ENCODE measurements at regions not wholly inside any gene's neighbourhood (a gene's known extent, or its start where the extent isn't known, plus 50 kb on each side); places are given as distances from the start of the nearest gene placed in this dataset.

DNA sequence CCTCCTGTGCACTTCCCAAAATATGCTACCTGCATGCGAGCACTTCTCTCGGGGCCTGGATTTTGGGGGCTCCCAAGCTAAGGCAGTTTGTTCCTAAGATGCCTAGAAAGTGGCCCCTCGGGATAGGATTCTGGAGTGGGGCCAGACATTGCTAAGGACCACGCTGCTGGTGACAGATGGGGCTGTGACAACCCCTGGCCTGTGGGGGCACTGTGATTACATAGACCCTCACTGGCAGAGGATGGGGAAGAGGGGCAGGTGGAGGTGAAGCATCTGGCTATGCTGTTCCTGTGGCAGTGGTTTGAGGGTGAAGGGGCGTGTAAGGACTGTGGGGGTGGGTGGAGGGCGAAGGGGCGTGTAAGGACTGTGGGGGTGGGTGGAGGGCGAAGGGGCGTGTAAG, 128.4 kb downstream of the ENGASE start:
- Histone ChIP-seq H3K27ac (ENCODE audit: low read depth, low read length) (no peak overlapping the region), H3K36me3 (ENCODE audit: control insufficient read depth in 1 of 2, insufficient read depth in 2 of 2, low read length in 2 of 2) (no peaks in the 10 kb centered on the region), H2AFZ (ENCODE audit: low read depth, low read length, poor library complexity, severe bottlenecking) (no peak overlapping the region), H3K4me3 (replicated peaks in 1 of 2; ENCODE audit: low read depth in 1 of 2, low read length in 2 of 2) (no peak overlapping the region), H3K27me3 (ENCODE audit: insufficient read depth, low read length) (peaks cover 78% of the 10 kb centered on the region), H3K4me1 (ENCODE audit: control insufficient read depth in 1 of 2, insufficient read depth in 2 of 2, low read length in 2 of 2) (peaks cover 0 to 7% of the 10 kb centered on the region in 2 experiments; a peak in 1 of 4 replicates), H3K79me2 (ENCODE audit: insufficient read depth, low read length) (no peaks in the 10 kb centered on the region), H3K9me2 (ENCODE audit: insufficient read depth) (no peaks in the 10 kb centered on the region), H3K9me3 (ENCODE audit: control insufficient read depth in 1 of 2, insufficient read depth in 1 of 2, low read depth in 1 of 2, low read length in 2 of 2) (no peaks in the 10 kb centered on the region), H4K20me1 (ENCODE audit: insufficient read depth) (no peaks in the 10 kb centered on the region), H3K9ac (ENCODE audit: low read length) (no peak overlapping the region), H3K4me2 (ENCODE audit: low read length) (no peak overlapping the region)
- ChIA-PET RAD21 (ENCODE audit: low non-redundant PET in 1 of 2, low total read pairs in 2 of 2, uncharacterized antibody in 2 of 2, unreplicated experiment in 2 of 2) (no interaction called here), CTCF (no interaction called here), POLR2A (no interaction called here)
- no peak for ATAC-seq
- intact Hi-C loops (cut with micrococcal nuclease) = no loop called here
- peak in 1 of 3 experiments; percentile 19; a peak in 2 of 6 replicates for TF ChIP-seq CTCF (IDR thresholded peaks at IDR 0.05 in 2 of 3, conservative IDR thresholded peaks at IDR 0.05 in 1 of 3; ENCODE audit: borderline replicate concordance in 1 of 3, insufficient read depth in 1 of 3, low read depth in 2 of 3, low read length in 2 of 3)
- no peak for TF ChIP-seq YY1 (IDR thresholded peaks at IDR 0.05; ENCODE audit: extremely low read depth, insufficient replicate concordance, low read depth, low read length)
- DNase-seq (ENCODE audit: low read depth, low spot score) = no peak
- no TSS peak for BruUV-seq (replicated peaks)

- H3K4me2 ChIP-seq (ENCODE audit: low read length) = no peak overlapping the region
- no peaks in the 10 kb centered on the region for H3K9me3 ChIP-seq (ENCODE audit: control insufficient read depth in 1 of 2, insufficient read depth in 1 of 2, low read depth in 1 of 2, low read length in 2 of 2)
- H3K27ac ChIP-seq (ENCODE audit: low read depth, low read length) = no peak overlapping the region
- peaks cover 0 to 7% of the 10 kb centered on the region in 2 experiments; a peak in 1 of 4 replicates for H3K4me1 ChIP-seq (ENCODE audit: control insufficient read depth in 1 of 2, insufficient read depth in 2 of 2, low read length in 2 of 2)
- H3K9ac ChIP-seq (ENCODE audit: low read length) = no peak overlapping the region
- peaks cover 78% of the 10 kb centered on the region for H3K27me3 ChIP-seq (ENCODE audit: insufficient read depth, low read length)
- ChIA-PET POLR2A (no interaction called here), CTCF (no interaction called here), RAD21 (ENCODE audit: low non-redundant PET in 1 of 2, low total read pairs in 2 of 2, uncharacterized antibody in 2 of 2, unreplicated experiment in 2 of 2) (no interaction called here)
- H2AFZ ChIP-seq (ENCODE audit: low read depth, low read length, poor library complexity, severe bottlenecking) = no peak overlapping the region
- intact Hi-C loops (cut with micrococcal nuclease) = no loop called here
- no TSS peak for BruUV-seq (replicated peaks)
- H3K4me3 ChIP-seq (replicated peaks in 1 of 2; ENCODE audit: low read depth in 1 of 2, low read length in 2 of 2) = no peak overlapping the region
- H3K36me3 ChIP-seq (ENCODE audit: control insufficient read depth in 1 of 2, insufficient read depth in 2 of 2, low read length in 2 of 2) = no peaks in the 10 kb centered on the region
- no peaks in the 10 kb centered on the region for H3K79me2 ChIP-seq (ENCODE audit: insufficient read depth, low read length)
- no peak for ATAC-seq
- DNase-seq (ENCODE audit: low read depth, low spot score) = no peak
- H4K20me1 ChIP-seq (ENCODE audit: insufficient read depth) = no peaks in the 10 kb centered on the region
- H3K9me2 ChIP-seq (ENCODE audit: insufficient read depth) = no peaks in the 10 kb centered on the region
- TF ChIP-seq SRF (IDR thresholded peaks at IDR 0.05; ENCODE audit: low read depth) (no peak), EGR1 (IDR thresholded peaks at IDR 0.05; ENCODE audit: low read depth) (no peak), CTCF (IDR thresholded peaks at IDR 0.05 in 2 of 3, conservative IDR thresholded peaks at IDR 0.05 in 1 of 3; ENCODE audit: borderline replicate concordance in 1 of 3, insufficient read depth in 1 of 3, low read depth in 2 of 3, low read length in 2 of 3) (no peak), CEBPB (IDR thresholded peaks at IDR 0.05; ENCODE audit: low read depth) (no peak), POLR2A (IDR thresholded peaks at IDR 0.05; ENCODE audit: borderline replicate concordance, extremely low read depth, insufficient read depth, insufficient read length) (no peak), POLR2AphosphoS5 (IDR thresholded peaks at IDR 0.05; ENCODE audit: low read depth, low read length) (no peak), EZH2 (IDR thresholded peaks at IDR 0.05) (no peak)
- TF ChIP-seq, protein P1, sequence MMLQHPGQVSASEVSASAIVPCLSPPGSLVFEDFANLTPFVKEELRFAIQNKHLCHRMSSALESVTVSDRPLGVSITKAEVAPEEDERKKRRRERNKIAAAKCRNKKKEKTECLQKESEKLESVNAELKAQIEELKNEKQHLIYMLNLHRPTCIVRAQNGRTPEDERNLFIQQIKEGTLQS (IDR thresholded peaks at IDR 0.05) = no peak
- TF ChIP-seq, protein P2, sequence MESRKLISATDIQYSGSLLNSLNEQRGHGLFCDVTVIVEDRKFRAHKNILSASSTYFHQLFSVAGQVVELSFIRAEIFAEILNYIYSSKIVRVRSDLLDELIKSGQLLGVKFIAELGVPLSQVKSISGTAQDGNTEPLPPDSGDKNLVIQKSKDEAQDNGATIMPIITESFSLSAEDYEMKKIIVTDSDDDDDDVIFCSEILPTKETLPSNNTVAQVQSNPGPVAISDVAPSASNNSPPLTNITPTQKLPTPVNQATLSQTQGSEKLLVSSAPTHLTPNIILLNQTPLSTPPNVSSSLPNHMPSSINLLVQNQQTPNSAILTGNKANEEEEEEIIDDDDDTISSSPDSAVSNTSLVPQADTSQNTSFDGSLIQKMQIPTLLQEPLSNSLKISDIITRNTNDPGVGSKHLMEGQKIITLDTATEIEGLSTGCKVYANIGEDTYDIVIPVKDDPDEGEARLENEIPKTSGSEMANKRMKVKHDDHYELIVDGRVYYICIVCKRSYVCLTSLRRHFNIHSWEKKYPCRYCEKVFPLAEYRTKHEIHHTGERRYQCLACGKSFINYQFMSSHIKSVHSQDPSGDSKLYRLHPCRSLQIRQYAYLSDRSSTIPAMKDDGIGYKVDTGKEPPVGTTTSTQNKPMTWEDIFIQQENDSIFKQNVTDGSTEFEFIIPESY (IDR thresholded peaks at IDR 0.05; ENCODE audit: extremely low read depth, insufficient replicate concordance, low read length) = no peak
These were observed 127.9 kb downstream of the ENGASE start for GRCh38 chr17:79202480-79202879.
